Body of pancreas (tissue), 4 donors: ENCODE measurements at regions not wholly inside any gene's neighbourhood (a gene's known extent, or its start where the extent isn't known, plus 50 kb on each side); places are given as distances from the start of the nearest gene placed in this dataset.
"Not testable (repeated sequence)": the region's sequence is repeated elsewhere in the genome, so short reads cannot be mapped to it uniquely, and the experiment has no call there.

ENCODE experiments used
- CTCF ChIP-seq, 7 experiments: fragments of 450-650 bp in 4 of 7; fragments of 200-600 bp in 3 of 7; sonication (generic) in 3 of 7; IDR thresholded peaks; one replicate each; pipeline ENCODE4 v1.5.1; 2016 to 2019; ENCODE audit warnings: antibody characterized with exemption in 7 of 7
- POLR2A ChIP-seq, 3 donors: fragments of 450-650 bp; IDR thresholded peaks; one replicate each; pipeline ENCODE4 v1.6.1; 2016; ENCODE audit warnings: antibody characterized with exemption in 3 of 3, mild to moderate bottlenecking in 2 of 3

- not testable (repeated sequence) for TF ChIP-seq CTCF, POLR2A (IDR thresholded peaks at IDR 0.05)
Measured at GRCh38 chr14:38011156-38011555, 196.5 kb upstream of the SSTR1 start.
